AG10803 (cell line): ENCODE measurements at regions not wholly inside any gene's neighbourhood (a gene's known extent, or its start where the extent isn't known, plus 50 kb on each side); places are given as distances from the start of the nearest gene placed in this dataset.
"Not testable (repeated sequence)": the region's sequence is repeated elsewhere in the genome, so short reads cannot be mapped to it uniquely, and the experiment has no call there.

Source experiments
- DNase-seq: peaks from one replicate; pipeline ENCODE4 v3.0.0; 2010; ENCODE audit warnings: low read depth
- H3K4me3 ChIP-seq: 2 replicates; pipeline ENCODE4 v1.5.1; 2011; ENCODE audit warnings: mild to moderate bottlenecking, low read length, control low read depth
- CTCF ChIP-seq: conservative IDR thresholded peaks from 2 replicates; pipeline ENCODE4 v1.5.1; 2011; ENCODE audit warnings: mild to moderate bottlenecking, low read length, control low read depth, inconsistent platforms

- no peak overlapping the region for H3K4me3 ChIP-seq
- DNase-seq = peak; percentile 11
- TF ChIP-seq CTCF = no peak
Observed at GRCh38 chr10:128576943-128577670, 450.9 kb upstream of the MKI67 start.

- DNase-seq = no peak
- TF ChIP-seq CTCF = no peak
- no peak overlapping the region for H3K4me3 ChIP-seq
Observed at GRCh38 chr10:128577958-128578750, 451.9 kb upstream of the MKI67 start.

GRCh38 chr10:128578766-128579165 is 452.5 kb upstream of the MKI67 start:
- DNase-seq = no peak
- H3K4me3 ChIP-seq = no peak overlapping the region
- TF ChIP-seq CTCF = no peak

- no peak overlapping the region for H3K4me3 ChIP-seq
- DNase-seq = no peak
- TF ChIP-seq CTCF = no peak
Observed at GRCh38 chr10:128579280-128579865, 453.1 kb upstream of the MKI67 start.

- no peak overlapping the region for H3K4me3 ChIP-seq
- TF ChIP-seq CTCF = no peak
- no peak for DNase-seq
Observed at GRCh38 chr10:128579901-128580300, 453.7 kb upstream of the MKI67 start.

GRCh38 chr10:128583125-128583524 is 456.9 kb upstream of the MKI67 start:
- H3K4me3 ChIP-seq, DNase-seq: not testable (repeated sequence)

- H3K4me3 ChIP-seq, DNase-seq: not testable (repeated sequence)
Observed at GRCh38 chr10:128586599-128586998, 460.4 kb upstream of the MKI67 start.

- no peak overlapping the region for H3K4me3 ChIP-seq
- no peak for DNase-seq
- TF ChIP-seq CTCF = no peak
Observed at GRCh38 chr10:128587689-128588088, 461.5 kb upstream of the MKI67 start.
